Activated CD4-positive, alpha-beta T cell treated with anti-CD3 and anti-CD28 coated beads, Interleukin-2, amount 10 ng/mL, durations not matched to agents 7 days and 5 days (primary cell): ENCODE measurements at regions not wholly inside any gene's neighbourhood (a gene's known extent, or its start where the extent isn't known, plus 50 kb on each side); places are given as distances from the start of the nearest gene placed in this dataset.
"Not testable (repeated sequence)": the region's sequence is repeated elsewhere in the genome, so short reads cannot be mapped to it uniquely, and the experiment has no call there.

ENCODE experiments used
- CTCF ChIA-PET: fragments of 350-600 bp; sonication (Branson Sonifier 250); formaldehyde crosslinking; loops from one replicate; lab custom pipeline; 2021; ENCODE audit warnings: antibody characterized with exemption; lab: Charles Lee
- POLR2A ChIA-PET: fragments of 350-600 bp; sonication (Branson Sonifier 250); formaldehyde crosslinking; loops from one replicate; lab custom pipeline; 2021; ENCODE audit warnings: antibody characterized with exemption; lab: Charles Lee
- DNase-seq: peaks from one replicate; pipeline ENCODE4 v3.0.0-alpha.2; 2020
- H3K27ac Mint-ChIP-seq: one replicate; pipeline ENCODE4 v1.8.0; 2021; ENCODE audit warnings: mild to moderate bottlenecking, moderate library complexity, mixed read lengths
- H3K27me3 Mint-ChIP-seq: one replicate; pipeline ENCODE4 v1.8.0; 2021; ENCODE audit warnings: mixed read lengths
- H3K36me3 Mint-ChIP-seq: one replicate; pipeline ENCODE4 v1.8.0; 2021; ENCODE audit warnings: low read depth, mixed read lengths
- H3K4me1 Mint-ChIP-seq: one replicate; pipeline ENCODE4 v1.8.0; 2021; ENCODE audit warnings: mixed read lengths
- H3K4me3 Mint-ChIP-seq: one replicate; pipeline ENCODE4 v1.8.0; 2021; ENCODE audit warnings: mild to moderate bottlenecking, moderate library complexity, mixed read lengths
- H3K9me3 Mint-ChIP-seq: one replicate; pipeline ENCODE4 v1.8.0; 2021; ENCODE audit warnings: mixed read lengths

DNA sequence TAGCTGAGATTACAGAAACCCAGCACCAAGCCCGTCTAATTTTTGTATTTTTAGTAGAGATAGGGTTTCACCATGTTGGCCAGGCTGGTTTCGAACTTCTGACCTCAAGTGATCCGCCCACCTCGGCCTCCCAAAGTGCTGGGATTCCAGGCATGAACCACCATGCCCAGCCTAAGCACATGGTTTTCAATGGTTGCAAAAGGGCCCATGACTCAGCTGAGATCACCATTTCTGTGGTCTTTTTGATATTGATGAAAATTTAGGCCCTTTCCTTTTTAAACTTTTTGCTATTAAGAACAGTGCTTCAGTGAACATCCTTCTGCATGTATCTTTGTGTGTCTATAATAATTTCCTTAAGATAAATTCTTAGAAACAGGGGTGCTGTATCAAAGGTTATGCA, 74.2 kb upstream of the CTBP2 start:
- DNase-seq, CTCF ChIA-PET, H3K4me3 Mint-ChIP-seq, H3K27me3 Mint-ChIP-seq, H3K36me3 Mint-ChIP-seq, POLR2A ChIA-PET, H3K4me1 Mint-ChIP-seq, H3K27ac Mint-ChIP-seq: not testable (repeated sequence)
- H3K9me3 Mint-ChIP-seq, result peaks cover 11% of the 10 kb centered on the region

DNA sequence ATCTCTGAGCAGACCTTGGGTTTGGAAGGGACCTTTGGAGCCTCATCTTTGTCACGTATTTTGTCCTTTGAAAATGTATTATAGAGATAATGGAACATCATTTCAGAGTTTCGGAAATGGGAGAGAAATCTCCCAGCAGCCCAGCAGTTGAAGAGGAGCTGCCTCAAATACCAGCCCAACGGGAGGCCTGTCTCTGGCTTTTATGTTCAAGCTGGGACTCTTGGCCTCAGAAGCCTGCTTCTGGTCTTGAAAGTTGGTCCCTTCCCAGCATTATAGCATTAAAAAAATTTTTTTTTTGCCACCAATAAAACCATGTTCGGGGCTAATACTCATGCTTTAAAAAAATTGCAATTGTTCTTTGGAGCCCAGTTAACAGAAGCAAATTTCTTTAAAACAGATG, 73.4 kb upstream of the CTBP2 start:
- Mint-ChIP-seq H3K4me1 (no peaks in the 10 kb centered on the region), H3K9me3 (peaks cover 8% of the 10 kb centered on the region), H3K36me3 (no peaks in the 10 kb centered on the region), H3K27me3 (no peaks in the 10 kb centered on the region), H3K27ac (no peak overlapping the region), H3K4me3 (no peak overlapping the region)
- CTCF ChIA-PET, result no interaction called here
- DNase-seq, result no peak
- POLR2A ChIA-PET, result no interaction called here

DNA sequence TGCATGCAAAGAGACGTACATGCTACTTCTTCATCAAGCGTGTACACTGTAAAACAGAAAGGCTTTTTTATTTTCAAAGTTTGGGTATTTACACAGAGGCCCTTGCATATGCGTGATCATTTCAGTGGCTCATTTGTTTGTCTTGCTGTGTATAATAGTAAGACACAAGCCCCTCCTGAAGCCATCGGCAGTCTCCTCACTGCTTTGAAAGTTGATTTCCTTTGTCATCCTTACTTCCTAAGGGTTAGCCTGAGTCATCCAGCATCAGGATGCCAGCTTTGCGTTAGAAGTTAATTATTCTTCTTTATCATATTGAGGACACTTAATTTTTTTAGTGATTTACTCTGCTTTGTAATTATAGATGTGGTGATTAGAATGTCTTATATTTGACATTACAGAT, 72.5 kb upstream of the CTBP2 start:
- no peaks in the 10 kb centered on the region for H3K9me3 Mint-ChIP-seq
- CTCF ChIA-PET, result no interaction called here
- POLR2A ChIA-PET, result no interaction called here
- H3K27ac Mint-ChIP-seq, result no peak overlapping the region
- no peak overlapping the region for H3K4me3 Mint-ChIP-seq
- no peaks in the 10 kb centered on the region for H3K4me1 Mint-ChIP-seq
- no peaks in the 10 kb centered on the region for H3K36me3 Mint-ChIP-seq
- H3K27me3 Mint-ChIP-seq, result no peaks in the 10 kb centered on the region
- DNase-seq, result no peak

- ChIA-PET CTCF (no interaction called here), POLR2A (no interaction called here)
- no peaks in the 10 kb centered on the region for H3K27me3 Mint-ChIP-seq
- DNase-seq, result no peak
- H3K27ac Mint-ChIP-seq, result no peak overlapping the region
- H3K36me3 Mint-ChIP-seq, result no peaks in the 10 kb centered on the region
- H3K4me3 Mint-ChIP-seq, result no peak overlapping the region
- no peaks in the 10 kb centered on the region for H3K4me1 Mint-ChIP-seq
- H3K9me3 Mint-ChIP-seq, result peaks cover 3% of the 10 kb centered on the region
These were observed 71.6 kb upstream of the CTBP2 start for GRCh38 chr10:125231813-125232475.

GRCh38 chr10:125231116-125231812, 70.9 kb upstream of the CTBP2 start:
- Mint-ChIP-seq H3K9me3 (peaks cover 3% of the 10 kb centered on the region), H3K27me3 (no peaks in the 10 kb centered on the region), H3K36me3 (no peaks in the 10 kb centered on the region), H3K4me3 (no peak overlapping the region), H3K27ac (no peak overlapping the region), H3K4me1 (no peaks in the 10 kb centered on the region)
- POLR2A ChIA-PET, result no interaction called here
- no peak for DNase-seq
- CTCF ChIA-PET, result no interaction called here

DNA sequence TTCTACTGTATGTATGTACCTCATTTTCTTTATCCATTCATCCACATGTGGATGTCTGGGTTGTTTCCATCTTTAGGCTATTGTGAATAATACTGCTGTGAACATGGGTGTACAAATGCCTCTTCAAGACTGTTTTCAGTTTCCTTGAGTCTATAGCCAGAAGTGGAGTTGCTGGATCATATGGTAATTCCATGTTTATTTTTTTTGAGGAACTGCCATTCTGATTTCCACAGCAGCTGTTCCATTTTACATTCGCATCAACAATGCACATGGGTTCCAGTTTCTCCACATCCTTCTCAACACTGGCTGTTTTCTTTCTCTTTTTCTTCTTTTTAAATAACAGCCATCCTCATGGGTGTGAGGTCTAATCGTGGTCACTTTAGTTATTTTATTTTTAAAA, 69.9 kb upstream of the CTBP2 start:
- no peak overlapping the region for H3K27ac Mint-ChIP-seq
- H3K4me1 Mint-ChIP-seq, result no peaks in the 10 kb centered on the region
- no peaks in the 10 kb centered on the region for H3K27me3 Mint-ChIP-seq
- H3K9me3 Mint-ChIP-seq, result peaks cover 3% of the 10 kb centered on the region
- POLR2A ChIA-PET, result no interaction called here
- H3K36me3 Mint-ChIP-seq, result no peaks in the 10 kb centered on the region
- no peak for DNase-seq
- H3K4me3 Mint-ChIP-seq, result no peak overlapping the region
- CTCF ChIA-PET, result no interaction called here

- CTCF ChIA-PET, H3K27ac Mint-ChIP-seq, H3K27me3 Mint-ChIP-seq, H3K36me3 Mint-ChIP-seq, H3K4me3 Mint-ChIP-seq, H3K4me1 Mint-ChIP-seq, H3K9me3 Mint-ChIP-seq, POLR2A ChIA-PET, DNase-seq: not testable (repeated sequence)
These were observed 68.0 kb upstream of the CTBP2 start for GRCh38 chr10:125228245-125228940.

GRCh38 chr10:125227546-125227945, 67.2 kb upstream of the CTBP2 start:
- Mint-ChIP-seq H3K9me3 (peaks cover 3% of the 10 kb centered on the region), H3K27me3 (no peaks in the 10 kb centered on the region), H3K4me1 (no peaks in the 10 kb centered on the region), H3K36me3 (no peaks in the 10 kb centered on the region), H3K27ac (no peak overlapping the region), H3K4me3 (no peak overlapping the region)
- DNase-seq, result no peak
- POLR2A ChIA-PET, result no interaction called here
- CTCF ChIA-PET, result no interaction called here

GRCh38 chr10:125226823-125227222, 66.5 kb upstream of the CTBP2 start:
- no peaks in the 10 kb centered on the region for H3K4me1 Mint-ChIP-seq
- ChIA-PET CTCF (no interaction called here), POLR2A (no interaction called here)
- H3K9me3 Mint-ChIP-seq, result peaks cover 3% of the 10 kb centered on the region
- H3K36me3 Mint-ChIP-seq, result no peaks in the 10 kb centered on the region
- no peak overlapping the region for H3K4me3 Mint-ChIP-seq
- DNase-seq, result no peak
- no peak overlapping the region for H3K27ac Mint-ChIP-seq
- no peaks in the 10 kb centered on the region for H3K27me3 Mint-ChIP-seq

DNA sequence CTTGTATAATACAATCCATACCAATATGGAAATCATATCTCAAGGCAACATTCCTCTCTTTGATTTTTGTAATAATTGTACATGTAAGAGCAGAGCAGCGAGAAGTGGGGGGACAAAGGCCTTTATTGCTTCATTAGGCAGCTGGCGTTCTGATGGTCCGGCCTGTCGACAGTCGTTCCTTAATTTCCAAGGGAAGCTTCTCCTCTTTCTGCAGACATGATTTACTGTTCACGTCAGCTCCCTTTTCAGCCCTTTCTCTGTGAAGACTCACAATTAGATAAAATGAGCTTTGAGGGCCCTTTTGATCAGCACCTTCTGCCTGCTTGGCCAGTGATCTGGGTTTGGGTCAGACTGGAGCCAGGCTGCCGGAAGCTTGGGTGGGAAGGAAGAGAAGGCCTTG, 65.6 kb upstream of the CTBP2 start:
- Mint-ChIP-seq H3K27ac (no peak overlapping the region), H3K4me3 (no peak overlapping the region), H3K4me1 (no peaks in the 10 kb centered on the region), H3K27me3 (no peaks in the 10 kb centered on the region), H3K9me3 (peaks cover 3% of the 10 kb centered on the region), H3K36me3 (no peaks in the 10 kb centered on the region)
- ChIA-PET CTCF (no interaction called here), POLR2A (no interaction called here)
- no peak for DNase-seq

DNA sequence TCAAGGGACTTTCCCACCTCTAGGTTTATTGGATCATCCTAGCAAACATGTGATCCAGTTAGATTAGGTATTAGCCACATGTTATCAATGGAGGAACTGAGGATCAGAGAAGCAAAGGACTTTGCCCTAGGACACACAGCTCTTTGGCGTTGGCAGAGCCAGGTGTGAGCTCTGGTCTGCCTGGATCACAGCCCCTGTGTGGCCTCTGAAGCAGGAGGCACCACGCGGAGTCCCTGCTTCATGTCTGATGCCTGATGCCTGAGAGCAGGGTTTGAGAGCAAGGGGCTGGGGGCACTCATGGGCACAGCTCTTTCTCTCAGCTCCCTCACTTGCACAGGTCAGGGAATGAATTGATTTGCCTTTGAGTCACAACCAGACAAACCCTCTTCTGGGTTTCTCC, 64.7 kb upstream of the CTBP2 start:
- ChIA-PET CTCF (no interaction called here), POLR2A (no interaction called here)
- no peak for DNase-seq
- Mint-ChIP-seq H3K4me1 (no peaks in the 10 kb centered on the region), H3K9me3 (peaks cover 3% of the 10 kb centered on the region), H3K4me3 (no peak overlapping the region), H3K36me3 (no peaks in the 10 kb centered on the region), H3K27ac (no peak overlapping the region), H3K27me3 (no peaks in the 10 kb centered on the region)

GRCh38 chr10:125222515-125223308, 62.3 kb upstream of the CTBP2 start:
- Mint-ChIP-seq H3K36me3 (no peaks in the 10 kb centered on the region), H3K4me1 (no peaks in the 10 kb centered on the region), H3K9me3 (peaks cover 3% of the 10 kb centered on the region), H3K27ac (no peak overlapping the region), H3K27me3 (no peaks in the 10 kb centered on the region), H3K4me3 (no peak overlapping the region)
- ChIA-PET POLR2A (no interaction called here), CTCF (no interaction called here)
- no peak for DNase-seq

DNA sequence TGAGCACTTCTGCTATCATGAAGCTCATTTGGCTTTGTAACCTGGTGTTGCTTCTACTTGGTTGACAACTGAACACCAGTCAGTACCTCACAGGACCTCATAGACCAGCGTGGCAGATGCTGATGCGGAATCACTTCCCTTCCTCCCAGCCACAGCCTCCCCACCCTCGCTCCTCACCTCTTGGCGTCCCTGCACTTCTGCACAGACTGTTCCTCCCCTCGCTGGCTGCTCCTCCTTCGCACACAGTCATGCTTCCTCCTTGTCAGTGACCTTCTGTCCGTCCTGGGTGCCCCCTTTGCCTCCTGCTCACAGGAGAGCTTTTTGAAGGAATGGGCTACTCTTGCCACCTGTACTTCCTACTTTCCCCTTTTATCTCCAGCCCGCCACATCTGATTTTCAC, 61.4 kb upstream of the CTBP2 start:
- H3K4me1 Mint-ChIP-seq, result no peaks in the 10 kb centered on the region
- CTCF ChIA-PET, result no interaction called here
- H3K27ac Mint-ChIP-seq, result no peak overlapping the region

More for the DNA sequence above, 61.4 kb upstream of the CTBP2 start:
- Mint-ChIP-seq H3K36me3 (no peaks in the 10 kb centered on the region), H3K4me3 (no peak overlapping the region), H3K27me3 (no peaks in the 10 kb centered on the region), H3K9me3 (no peaks in the 10 kb centered on the region)
- POLR2A ChIA-PET, result no interaction called here
- DNase-seq, result no peak
